ENCODE measurements at regions not wholly inside any gene's neighbourhood (a gene's known extent, or its start where the extent isn't known, plus 50 kb on each side); places are given as distances from the start of the nearest gene placed in this dataset.

DNA sequence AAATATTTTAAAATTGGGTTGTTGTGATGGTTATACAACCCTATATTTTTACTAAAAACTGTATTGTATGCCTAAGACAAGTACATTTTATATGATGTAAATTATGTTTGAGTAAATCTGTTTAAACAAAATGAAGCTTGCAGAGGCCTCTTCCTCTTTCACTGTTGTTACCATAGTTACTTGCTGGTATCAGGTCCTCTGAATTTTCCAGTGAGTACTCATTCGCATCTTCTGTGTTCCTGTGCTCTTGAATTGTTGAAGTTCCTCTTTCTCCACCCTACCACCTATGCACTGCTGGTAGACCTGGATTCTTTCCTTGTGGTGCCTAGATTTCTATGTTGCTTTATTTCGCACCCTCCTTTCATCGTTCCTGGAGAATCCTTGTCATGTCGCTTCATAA is 938.5 kb upstream of the ACO1 start:
- no peak overlapping the region for H3K23ac ChIP-seq (ENCODE audit: low read depth, low read length)
- H2BK120ac ChIP-seq (ENCODE audit: low read depth, low read length) = no peak overlapping the region
- H3K18ac ChIP-seq (ENCODE audit: low read depth, low read length) = no peak overlapping the region
- no peaks in the 10 kb centered on the region for H3K79me1 ChIP-seq (ENCODE audit: low read depth in 1 of 2, low read length in 2 of 2)
- H3K9me1 ChIP-seq (ENCODE audit: insufficient read depth, low read length) = no peaks in the 10 kb centered on the region
- H2BK5ac ChIP-seq (ENCODE audit: low read depth, low read length, poor library complexity, severe bottlenecking) = no peak overlapping the region
- no peak overlapping the region for H3K4me3 ChIP-seq (ENCODE audit: insufficient read depth, low read depth, low read length)
- DNase-seq (no peak), ATAC-seq (ENCODE audit: low read depth) (no peak)
- ChIA-PET POLR2A (ENCODE audit: unreplicated experiment) (no interaction called here), CTCF (no interaction called here)
- H3K9me3 ChIP-seq (ENCODE audit: control insufficient read depth, insufficient read depth, low read length) = no peaks in the 10 kb centered on the region
- H3K27ac ChIP-seq (ENCODE audit: insufficient read depth, low read length) = no peak overlapping the region
- BruUV-seq (replicated peaks) = no TSS peak
- H3K4me2 ChIP-seq (ENCODE audit: low read depth, low read length) = no peak overlapping the region
- no peak overlapping the region for H2BK20ac ChIP-seq (ENCODE audit: low read depth, low read length)
- H3K27me3 ChIP-seq (ENCODE audit: control insufficient read depth, insufficient read depth, low read length) = no peaks in the 10 kb centered on the region
- no peak overlapping the region for H4K91ac ChIP-seq (ENCODE audit: insufficient read depth, low read depth, low read length)
- no peak overlapping the region for H3K56ac ChIP-seq (ENCODE audit: extremely low read depth, insufficient read depth, low read length)
- H3K14ac ChIP-seq (replicated peaks; ENCODE audit: low read depth, low read length) = no peak overlapping the region
- no peaks in the 10 kb centered on the region for H3K36me3 ChIP-seq (ENCODE audit: control insufficient read depth, insufficient read depth, low read length)
- TF ChIP-seq, protein P1, sequence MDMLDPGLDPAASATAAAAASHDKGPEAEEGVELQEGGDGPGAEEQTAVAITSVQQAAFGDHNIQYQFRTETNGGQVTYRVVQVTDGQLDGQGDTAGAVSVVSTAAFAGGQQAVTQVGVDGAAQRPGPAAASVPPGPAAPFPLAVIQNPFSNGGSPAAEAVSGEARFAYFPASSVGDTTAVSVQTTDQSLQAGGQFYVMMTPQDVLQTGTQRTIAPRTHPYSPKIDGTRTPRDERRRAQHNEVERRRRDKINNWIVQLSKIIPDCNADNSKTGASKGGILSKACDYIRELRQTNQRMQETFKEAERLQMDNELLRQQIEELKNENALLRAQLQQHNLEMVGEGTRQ (IDR thresholded peaks at IDR 0.05; ENCODE audit: low read depth, low read length) = no peak
- H4K8ac ChIP-seq (ENCODE audit: low read depth in 2 of 2, low read length in 2 of 2) = no peak overlapping the region
- H3K9ac ChIP-seq (ENCODE audit: low read depth, low read length) = no peak overlapping the region
- H2BK15ac ChIP-seq (ENCODE audit: low read depth, low read length) = no peak overlapping the region
- H2AK9ac ChIP-seq (replicated peaks; ENCODE audit: low read depth, low read length, poor library complexity) = no peak overlapping the region
- in situ Hi-C loops (cut with MboI; ENCODE audit: low sequenced_read_pairs) (no loop called here), intact Hi-C loops (cut with micrococcal nuclease) (no loop called here), dilution Hi-C loops (cut with HindIII; ENCODE audit: low sequenced_read_pairs, unreplicated experiment) (no loop called here)
- no peak overlapping the region for H4K5ac ChIP-seq (ENCODE audit: low read depth, low read length)
- H2AK5ac ChIP-seq (ENCODE audit: low read depth, low read length) = no peak overlapping the region
- no peaks in the 10 kb centered on the region for H4K20me1 ChIP-seq (ENCODE audit: insufficient read depth, low read length)
- WGBS, 2 experiments (ENCODE audit: extremely low coverage in 2 of 2, insufficient read length in 1 of 2) = no CpG with 5 or more reads among the region's 4 CpGs
- H2AFZ ChIP-seq (replicated peaks; ENCODE audit: low read length, poor library complexity) = no peak overlapping the region
- no peaks in the 10 kb centered on the region for H3K4me1 ChIP-seq (ENCODE audit: control insufficient read depth, insufficient read depth, low read length)
- no peak overlapping the region for H3K4ac ChIP-seq (ENCODE audit: low read depth, low read length)
